HEK293 (cell line): ENCODE measurements at regions not wholly inside any gene's neighbourhood (a gene's known extent, or its start where the extent isn't known, plus 50 kb on each side); places are given as distances from the start of the nearest gene placed in this dataset.

Source experiments
- CTCF ChIA-PET: fragments of 350-600 bp; formaldehyde crosslinking; extraction: SDS; loops from one replicate; lab custom pipeline; 2021; ENCODE audit warnings: antibody characterized with exemption; lab: Yijun Ruan, JAX
- POLR2A ChIA-PET: fragments of 300-600 bp; formaldehyde crosslinking; extraction: SDS; loops from one replicate; lab custom pipeline; 2020; ENCODE audit warnings: antibody characterized with exemption, inconsistent platforms; lab: Yijun Ruan, JAX
- H3K27ac ChIP-seq: fragments of 200-500 bp; sonication (Bioruptor generic); 2 replicates; pipeline ENCODE4 v1.5.1; 2014; ENCODE audit warnings: low read depth, low read length, control low read depth, inconsistent platforms; ENCODE audit errors: extremely low read depth
- H3K36me3 ChIP-seq, 2 experiments: fragments of 200-500 bp in 1 of 2; sonication (Bioruptor generic) in 1 of 2; 1 replicate in 1 of 2; 2 replicates in 1 of 2; pipeline ENCODE4 v1.5.1; 2014 to 2017; ENCODE audit warnings: inconsistent platforms in 2 of 2, low read length in 2 of 2; ENCODE audit not compliant: control insufficient read depth in 2 of 2, insufficient read depth in 1 of 2
- H3K4me1 ChIP-seq: fragments of 200-500 bp; sonication (Bioruptor generic); 2 replicates; pipeline ENCODE4 v1.5.1; 2014; ENCODE audit warnings: mild to moderate bottlenecking, low read length, inconsistent platforms; ENCODE audit not compliant: control insufficient read depth, insufficient read depth
- H3K4me3 ChIP-seq: 2 replicates; pipeline ENCODE4 v1.5.1; 2011; ENCODE audit warnings: low read depth, mild to moderate bottlenecking, control low read depth, low read length, moderate library complexity
- H3K9me3 ChIP-seq: fragments of 200-500 bp; sonication (Bioruptor generic); 2 replicates; pipeline ENCODE4 v1.5.1; 2014; ENCODE audit warnings: low read depth, low read length, inconsistent platforms; ENCODE audit not compliant: control insufficient read depth, insufficient read depth
- HOXC10 ChIP-seq: sonication (generic); formaldehyde crosslinking; IDR thresholded peaks from 2 replicates; pipeline ENCODE4 v1.8.1; 2023; ENCODE audit warnings: mild to moderate bottlenecking, missing genetic modification reagents
- KLF9 ChIP-seq: fragments of 450-650 bp; formaldehyde crosslinking; IDR thresholded peaks from 2 replicates; pipeline ENCODE4 v1.5.1; 2016; ENCODE audit warnings: missing biosample characterization, missing genetic modification characterization, low read depth
- MZF1 ChIP-seq: fragments of 450-650 bp; formaldehyde crosslinking; IDR thresholded peaks from 2 replicates; pipeline ENCODE4 v1.5.1; 2017; ENCODE audit warnings: missing biosample characterization, missing genetic modification characterization, borderline replicate concordance
- SALL2 ChIP-seq: fragments of 450-650 bp; formaldehyde crosslinking; IDR thresholded peaks from 2 replicates; pipeline ENCODE4 v1.5.0; 2017; ENCODE audit warnings: missing biosample characterization, mild to moderate bottlenecking, missing genetic modification characterization, borderline replicate concordance
- SP7 ChIP-seq: fragments of 450-650 bp; formaldehyde crosslinking; IDR thresholded peaks from 2 replicates; pipeline ENCODE4 v1.5.1; 2016; ENCODE audit warnings: missing biosample characterization, missing genetic modification characterization
- ZBTB48 ChIP-seq: fragments of 450-650 bp; formaldehyde crosslinking; IDR thresholded peaks from 2 replicates; pipeline ENCODE4 v1.5.1; 2016; ENCODE audit warnings: missing biosample characterization, missing genetic modification characterization
- ZFP41 ChIP-seq: fragments of 450-650 bp; formaldehyde crosslinking; IDR thresholded peaks from 2 replicates; pipeline ENCODE4 v1.5.1; 2016; ENCODE audit warnings: missing biosample characterization, missing genetic modification characterization, borderline replicate concordance
- ZNF10 ChIP-seq: fragments of 450-650 bp; formaldehyde crosslinking; IDR thresholded peaks from 2 replicates; pipeline ENCODE4 v1.5.1; 2017; ENCODE audit warnings: missing biosample characterization, missing genetic modification characterization
- ZNF175 ChIP-seq: fragments of 450-650 bp; formaldehyde crosslinking; IDR thresholded peaks from 2 replicates; pipeline ENCODE4 v1.5.1; 2016; ENCODE audit warnings: missing biosample characterization, missing genetic modification characterization
- ZNF311 ChIP-seq: fragments of 450-650 bp; formaldehyde crosslinking; IDR thresholded peaks from 2 replicates; pipeline ENCODE4 v1.5.1; 2017; ENCODE audit warnings: missing biosample characterization, missing genetic modification characterization, borderline replicate concordance
- ZNF416 ChIP-seq: fragments of 450-650 bp; formaldehyde crosslinking; IDR thresholded peaks from 2 replicates; pipeline ENCODE4 v1.5.1; 2016; ENCODE audit warnings: missing biosample characterization, missing genetic modification characterization
- ZNF510 ChIP-seq: fragments of 450-650 bp; formaldehyde crosslinking; IDR thresholded peaks from 2 replicates; pipeline ENCODE4 v1.5.1; 2018; ENCODE audit warnings: mild to moderate bottlenecking, missing genetic modification characterization, missing biosample characterization; ENCODE audit not compliant: insufficient replicate concordance
- TF ChIP-seq, protein P1 (sequence below): fragments of 450-650 bp; formaldehyde crosslinking; IDR thresholded peaks from 2 replicates; pipeline ENCODE4 v1.5.1; 2017; ENCODE audit warnings: missing biosample characterization, missing genetic modification characterization
- TF ChIP-seq, protein P2 (sequence below): fragments of 450-650 bp; formaldehyde crosslinking; IDR thresholded peaks from 2 replicates; pipeline ENCODE4 v1.5.1; 2016; ENCODE audit warnings: missing biosample characterization, missing genetic modification characterization
- TF ChIP-seq, protein P3 (sequence below): fragments of 450-650 bp; formaldehyde crosslinking; IDR thresholded peaks from 2 replicates; pipeline ENCODE4 v1.5.1; 2017; ENCODE audit warnings: missing biosample characterization, mild to moderate bottlenecking, missing genetic modification characterization, moderate library complexity
- TF ChIP-seq, protein P4 (sequence below): fragments of 450-650 bp; formaldehyde crosslinking; IDR thresholded peaks from 2 replicates; pipeline ENCODE4 v1.5.1; 2016; ENCODE audit warnings: missing biosample characterization, missing genetic modification characterization
- TF ChIP-seq, protein P5 (sequence below): fragments of 450-650 bp; formaldehyde crosslinking; IDR thresholded peaks from 2 replicates; pipeline ENCODE4 v1.5.1; 2016; ENCODE audit warnings: missing biosample characterization, missing genetic modification characterization
- TF ChIP-seq, protein P6 (sequence below): fragments of 450-650 bp; formaldehyde crosslinking; IDR thresholded peaks from 2 replicates; pipeline ENCODE4 v1.5.1; 2016; ENCODE audit warnings: missing biosample characterization, missing genetic modification characterization

DNA sequence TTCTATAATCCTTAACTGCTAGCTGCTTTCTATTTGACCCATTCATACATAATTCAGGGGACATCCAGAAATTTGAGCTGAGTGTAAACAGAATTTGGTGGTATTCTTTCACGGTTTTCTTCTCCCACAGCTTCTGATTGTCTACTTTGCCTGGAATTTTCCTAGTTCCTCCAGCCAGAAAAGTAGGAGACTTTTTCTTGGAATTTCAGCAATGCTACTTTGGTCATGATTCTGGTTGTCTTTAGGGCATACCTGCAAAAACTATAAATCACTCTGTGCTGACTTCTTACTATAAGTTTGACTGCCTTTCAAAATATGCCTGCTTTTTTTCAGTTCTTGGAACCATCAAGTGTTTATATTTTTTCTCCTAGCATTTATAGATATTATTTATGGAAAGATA is 260.2 kb downstream of the TMEM38B start:
- Histone ChIP-seq H3K4me3 (no peak overlapping the region), H3K9me3 (no peaks in the 10 kb centered on the region), H3K27ac (no peak overlapping the region), H3K36me3 (no peaks in the 10 kb centered on the region), H3K4me1 (no peaks in the 10 kb centered on the region)
- TF ChIP-seq, protein P1, sequence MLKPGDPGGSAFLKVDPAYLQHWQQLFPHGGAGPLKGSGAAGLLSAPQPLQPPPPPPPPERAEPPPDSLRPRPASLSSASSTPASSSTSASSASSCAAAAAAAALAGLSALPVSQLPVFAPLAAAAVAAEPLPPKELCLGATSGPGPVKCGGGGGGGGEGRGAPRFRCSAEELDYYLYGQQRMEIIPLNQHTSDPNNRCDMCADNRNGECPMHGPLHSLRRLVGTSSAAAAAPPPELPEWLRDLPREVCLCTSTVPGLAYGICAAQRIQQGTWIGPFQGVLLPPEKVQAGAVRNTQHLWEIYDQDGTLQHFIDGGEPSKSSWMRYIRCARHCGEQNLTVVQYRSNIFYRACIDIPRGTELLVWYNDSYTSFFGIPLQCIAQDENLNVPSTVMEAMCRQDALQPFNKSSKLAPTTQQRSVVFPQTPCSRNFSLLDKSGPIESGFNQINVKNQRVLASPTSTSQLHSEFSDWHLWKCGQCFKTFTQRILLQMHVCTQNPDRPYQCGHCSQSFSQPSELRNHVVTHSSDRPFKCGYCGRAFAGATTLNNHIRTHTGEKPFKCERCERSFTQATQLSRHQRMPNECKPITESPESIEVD (tag by site-specific recombination) = no peak
- TF ChIP-seq KLF9 (tag by site-specific recombination) (no peak), SP7 (no peak), ZNF311 (tag by site-specific recombination) (no peak), ZNF510 (no peak), ZNF175 (no peak)
- ChIA-PET POLR2A (no interaction called here), CTCF (no interaction called here)

DNA sequence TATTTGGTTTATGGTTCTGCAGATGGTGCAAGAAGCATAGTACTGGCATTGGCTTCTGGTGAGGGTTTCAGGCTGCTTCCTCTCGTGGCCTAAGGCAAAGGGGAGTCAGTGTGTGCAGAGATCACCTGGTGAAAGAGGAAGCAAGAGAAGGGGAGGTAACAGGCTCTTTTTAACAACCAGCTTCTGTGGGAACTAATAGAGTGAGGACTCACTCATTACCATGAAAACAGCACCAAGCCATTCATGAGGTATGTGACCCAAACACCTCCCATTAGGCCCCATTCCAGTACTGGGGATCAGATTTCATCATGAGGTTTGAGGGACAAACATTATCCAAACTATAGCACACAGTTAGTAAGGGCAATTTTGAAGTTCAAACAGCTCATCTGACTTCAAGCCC is 263.5 kb downstream of the TMEM38B start:
- ChIA-PET POLR2A (no interaction called here), CTCF (no interaction called here)
- Histone ChIP-seq H3K4me3 (no peak overlapping the region), H3K27ac (no peak overlapping the region)
- TF ChIP-seq, protein P2, sequence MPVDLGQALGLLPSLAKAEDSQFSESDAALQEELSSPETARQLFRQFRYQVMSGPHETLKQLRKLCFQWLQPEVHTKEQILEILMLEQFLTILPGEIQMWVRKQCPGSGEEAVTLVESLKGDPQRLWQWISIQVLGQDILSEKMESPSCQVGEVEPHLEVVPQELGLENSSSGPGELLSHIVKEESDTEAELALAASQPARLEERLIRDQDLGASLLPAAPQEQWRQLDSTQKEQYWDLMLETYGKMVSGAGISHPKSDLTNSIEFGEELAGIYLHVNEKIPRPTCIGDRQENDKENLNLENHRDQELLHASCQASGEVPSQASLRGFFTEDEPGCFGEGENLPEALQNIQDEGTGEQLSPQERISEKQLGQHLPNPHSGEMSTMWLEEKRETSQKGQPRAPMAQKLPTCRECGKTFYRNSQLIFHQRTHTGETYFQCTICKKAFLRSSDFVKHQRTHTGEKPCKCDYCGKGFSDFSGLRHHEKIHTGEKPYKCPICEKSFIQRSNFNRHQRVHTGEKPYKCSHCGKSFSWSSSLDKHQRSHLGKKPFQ = no peak
- TF ChIP-seq, protein P3, sequence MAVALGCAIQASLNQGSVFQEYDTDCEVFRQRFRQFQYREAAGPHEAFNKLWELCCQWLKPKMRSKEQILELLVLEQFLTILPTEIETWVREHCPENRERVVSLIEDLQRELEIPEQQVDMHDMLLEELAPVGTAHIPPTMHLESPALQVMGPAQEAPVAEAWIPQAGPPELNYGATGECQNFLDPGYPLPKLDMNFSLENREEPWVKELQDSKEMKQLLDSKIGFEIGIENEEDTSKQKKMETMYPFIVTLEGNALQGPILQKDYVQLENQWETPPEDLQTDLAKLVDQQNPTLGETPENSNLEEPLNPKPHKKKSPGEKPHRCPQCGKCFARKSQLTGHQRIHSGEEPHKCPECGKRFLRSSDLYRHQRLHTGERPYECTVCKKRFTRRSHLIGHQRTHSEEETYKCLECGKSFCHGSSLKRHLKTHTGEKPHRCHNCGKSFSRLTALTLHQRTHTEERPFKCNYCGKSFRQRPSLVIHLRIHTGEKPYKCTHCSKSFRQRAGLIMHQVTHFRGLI (tag by site-specific recombination) = no peak
- no peak for TF ChIP-seq HOXC10 (CRISPR knock-in tag)
- no peak for TF ChIP-seq ZBTB48 (tag by site-specific recombination)
- TF ChIP-seq ZFP41 (tag by site-specific recombination) = no peak
- TF ChIP-seq, protein P4, sequence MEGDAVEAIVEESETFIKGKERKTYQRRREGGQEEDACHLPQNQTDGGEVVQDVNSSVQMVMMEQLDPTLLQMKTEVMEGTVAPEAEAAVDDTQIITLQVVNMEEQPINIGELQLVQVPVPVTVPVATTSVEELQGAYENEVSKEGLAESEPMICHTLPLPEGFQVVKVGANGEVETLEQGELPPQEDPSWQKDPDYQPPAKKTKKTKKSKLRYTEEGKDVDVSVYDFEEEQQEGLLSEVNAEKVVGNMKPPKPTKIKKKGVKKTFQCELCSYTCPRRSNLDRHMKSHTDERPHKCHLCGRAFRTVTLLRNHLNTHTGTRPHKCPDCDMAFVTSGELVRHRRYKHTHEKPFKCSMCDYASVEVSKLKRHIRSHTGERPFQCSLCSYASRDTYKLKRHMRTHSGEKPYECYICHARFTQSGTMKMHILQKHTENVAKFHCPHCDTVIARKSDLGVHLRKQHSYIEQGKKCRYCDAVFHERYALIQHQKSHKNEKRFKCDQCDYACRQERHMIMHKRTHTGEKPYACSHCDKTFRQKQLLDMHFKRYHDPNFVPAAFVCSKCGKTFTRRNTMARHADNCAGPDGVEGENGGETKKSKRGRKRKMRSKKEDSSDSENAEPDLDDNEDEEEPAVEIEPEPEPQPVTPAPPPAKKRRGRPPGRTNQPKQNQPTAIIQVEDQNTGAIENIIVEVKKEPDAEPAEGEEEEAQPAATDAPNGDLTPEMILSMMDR (tag by site-specific recombination) = no peak
- TF ChIP-seq, all 188 proteins: peak for 0
- Histone ChIP-seq H3K4me1 (no peaks in the 10 kb centered on the region), H3K36me3 (no peaks in the 10 kb centered on the region), H3K9me3 (no peaks in the 10 kb centered on the region)

DNA sequence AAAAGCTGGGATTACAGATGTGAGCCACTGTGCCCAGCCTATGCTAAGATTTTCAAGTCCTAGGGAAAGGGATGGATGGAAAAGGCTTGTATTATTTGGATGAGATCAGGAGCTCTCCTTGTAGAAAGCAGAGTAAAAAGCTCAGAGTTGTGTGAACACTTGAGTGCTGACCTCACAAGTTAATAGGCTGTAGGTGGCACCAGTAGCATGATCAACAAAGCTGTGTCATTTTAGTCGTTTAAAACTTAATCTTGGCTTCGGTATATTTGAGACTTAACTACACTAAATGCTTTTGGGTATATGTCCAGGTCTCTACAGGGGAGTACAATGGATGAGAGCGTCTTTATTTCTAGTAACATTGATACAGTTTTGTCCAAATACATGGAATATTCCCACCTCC is 264.2 kb downstream of the TMEM38B start:
- POLR2A ChIA-PET = no interaction called here
- no peak for TF ChIP-seq ZNF10 (tag by site-specific recombination)
- TF ChIP-seq, protein P5, sequence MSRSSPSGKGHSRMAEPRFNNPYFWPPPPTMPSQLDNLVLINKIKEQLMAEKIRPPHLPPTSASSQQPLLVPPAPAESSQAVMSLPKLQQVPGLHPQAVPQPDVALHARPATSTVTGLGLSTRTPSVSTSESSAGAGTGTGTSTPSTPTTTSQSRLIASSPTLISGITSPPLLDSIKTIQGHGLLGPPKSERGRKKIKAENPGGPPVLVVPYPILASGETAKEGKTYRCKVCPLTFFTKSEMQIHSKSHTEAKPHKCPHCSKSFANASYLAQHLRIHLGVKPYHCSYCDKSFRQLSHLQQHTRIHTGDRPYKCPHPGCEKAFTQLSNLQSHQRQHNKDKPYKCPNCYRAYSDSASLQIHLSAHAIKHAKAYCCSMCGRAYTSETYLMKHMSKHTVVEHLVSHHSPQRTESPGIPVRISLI = no peak
- no peak for TF ChIP-seq SALL2
- no peak for TF ChIP-seq MZF1 (tag by site-specific recombination)
- TF ChIP-seq, protein P6, sequence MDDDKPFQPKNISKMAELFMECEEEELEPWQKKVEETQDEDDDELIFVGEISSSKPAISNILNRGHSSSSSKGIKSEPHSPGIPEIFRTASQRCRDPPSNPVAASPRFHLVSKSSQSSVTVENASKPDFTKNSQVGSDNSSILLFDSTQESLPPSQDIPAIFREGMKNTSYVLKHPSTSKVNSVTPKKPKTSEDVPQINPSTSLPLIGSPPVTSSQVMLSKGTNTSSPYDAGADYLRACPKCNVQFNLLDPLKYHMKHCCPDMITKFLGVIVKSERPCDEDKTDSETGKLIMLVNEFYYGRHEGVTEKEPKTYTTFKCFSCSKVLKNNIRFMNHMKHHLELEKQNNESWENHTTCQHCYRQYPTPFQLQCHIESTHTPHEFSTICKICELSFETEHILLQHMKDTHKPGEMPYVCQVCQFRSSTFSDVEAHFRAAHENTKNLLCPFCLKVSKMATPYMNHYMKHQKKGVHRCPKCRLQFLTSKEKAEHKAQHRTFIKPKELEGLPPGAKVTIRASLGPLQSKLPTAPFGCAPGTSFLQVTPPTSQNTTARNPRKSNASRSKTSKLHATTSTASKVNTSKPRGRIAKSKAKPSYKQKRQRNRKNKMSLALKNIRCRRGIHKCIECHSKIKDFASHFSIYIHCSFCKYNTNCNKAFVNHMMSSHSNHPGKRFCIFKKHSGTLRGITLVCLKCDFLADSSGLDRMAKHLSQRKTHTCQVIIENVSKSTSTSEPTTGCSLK (tag by site-specific recombination) = no peak
- no peak for TF ChIP-seq ZNF416 (tag by site-specific recombination)

More for the DNA sequence above, 264.2 kb downstream of the TMEM38B start:
- Histone ChIP-seq H3K4me3 (no peak overlapping the region), H3K4me1 (no peaks in the 10 kb centered on the region), H3K9me3 (no peaks in the 10 kb centered on the region), H3K27ac (no peak overlapping the region), H3K36me3 (no peaks in the 10 kb centered on the region)
- CTCF ChIA-PET = no interaction called here
